GM23338 (cell line): ENCODE measurements at regions not wholly inside any gene's neighbourhood (a gene's known extent, or its start where the extent isn't known, plus 50 kb on each side); places are given as distances from the start of the nearest gene placed in this dataset.

Source experiments
- ATAC-seq: fragments of 200-7000 bp; cut with Tn5 transposase; 3 replicates; pipeline ENCODE4 v1.9.1; 2020
- DNase-seq: peaks from one replicate; pipeline ENCODE4 v3.0.0-alpha.2; 2015; ENCODE audit warnings: low spot score
- H2AFZ ChIP-seq: fragments of 200-600 bp; sonication (generic); 2 replicates; pipeline ENCODE4 v1.8.0; 2016; ENCODE audit warnings: antibody characterized with exemption, mild to moderate bottlenecking, moderate library complexity
- H3F3A ChIP-seq: fragments of 200-600 bp; sonication (generic); replicated peaks from 2 replicates; pipeline ENCODE4 v1.8.0; 2017; ENCODE audit warnings: antibody characterized with exemption, mixed run types, low read depth
- H3K27ac ChIP-seq: fragments of 200-600 bp; sonication (generic); 2 replicates; pipeline ENCODE4 v1.6.1; 2016; ENCODE audit warnings: low read depth
- H3K27me3 ChIP-seq: fragments of 200-600 bp; sonication (generic); 2 replicates; pipeline ENCODE4 v1.8.0; 2016; ENCODE audit warnings: mild to moderate bottlenecking, mixed run types, moderate library complexity; ENCODE audit not compliant: insufficient read depth
- H3K36me3 ChIP-seq: fragments of 200-600 bp; sonication (generic); 2 replicates; pipeline ENCODE4 v1.8.0; 2016; ENCODE audit warnings: mild to moderate bottlenecking; ENCODE audit not compliant: insufficient read depth
- H3K4me1 ChIP-seq: fragments of 200-600 bp; sonication (generic); 2 replicates; pipeline ENCODE4 v1.8.0; 2016; ENCODE audit warnings: mild to moderate bottlenecking, moderate library complexity; ENCODE audit not compliant: insufficient read depth
- H3K4me2 ChIP-seq: fragments of 200-600 bp; sonication (generic); 2 replicates; pipeline ENCODE4 v1.7.1; 2017; ENCODE audit warnings: mixed run types
- H3K4me3 ChIP-seq: fragments of 200-600 bp; sonication (generic); 2 replicates; pipeline ENCODE4 v1.6.1; 2016; ENCODE audit warnings: mixed run types
- H3K79me2 ChIP-seq: fragments of 200-600 bp; sonication (generic); replicated peaks from 2 replicates; pipeline ENCODE4 v1.8.0; 2017; ENCODE audit warnings: mild to moderate bottlenecking; ENCODE audit not compliant: insufficient read depth
- H3K9me2 ChIP-seq: fragments of 200-600 bp; sonication (generic); 2 replicates; pipeline ENCODE4 v1.8.0; 2017; ENCODE audit not compliant: insufficient read depth
- H4K20me1 ChIP-seq: fragments of 200-600 bp; sonication (generic); replicated peaks from 2 replicates; pipeline ENCODE4 v1.8.0; 2017; ENCODE audit warnings: mild to moderate bottlenecking; ENCODE audit not compliant: insufficient read depth
- H3K27ac Mint-ChIP-seq: 2 replicates; pipeline ENCODE4 v1.8.0; 2020; ENCODE audit warnings: inconsistent platforms, mild to moderate bottlenecking, moderate library complexity, mixed read lengths
- H3K27me3 Mint-ChIP-seq: 3 replicates; pipeline ENCODE4 v1.8.0; 2022; ENCODE audit warnings: low read depth, mild to moderate bottlenecking, moderate library complexity, mixed read lengths, inconsistent platforms; ENCODE audit not compliant: insufficient read depth, poor library complexity
- H3K36me3 Mint-ChIP-seq: 3 replicates; pipeline ENCODE4 v1.8.0; 2021; ENCODE audit warnings: low read depth, mild to moderate bottlenecking, inconsistent platforms, moderate library complexity, mixed read lengths
- H3K4me1 Mint-ChIP-seq: 3 replicates; pipeline ENCODE4 v1.8.0; 2020; ENCODE audit warnings: mild to moderate bottlenecking, inconsistent platforms, mixed read lengths
- H3K4me3 Mint-ChIP-seq: 3 replicates; pipeline ENCODE4 v1.8.0; 2021; ENCODE audit warnings: moderate library complexity, mild to moderate bottlenecking, inconsistent platforms, mixed read lengths
- H3K9me3 Mint-ChIP-seq: 3 replicates; pipeline ENCODE4 v1.8.0; 2020; ENCODE audit warnings: moderate library complexity, mild to moderate bottlenecking, inconsistent platforms, mixed read lengths
- CREB1 ChIP-seq: fragments of 250-450 bp; sonication (Bioruptor Pico); IDR thresholded peaks from 2 replicates; pipeline ENCODE4 v1.5.0; 2020; ENCODE audit warnings: low read depth, mild to moderate bottlenecking, moderate library complexity
- CTCF ChIP-seq, 2 experiments: fragments of 200-600 bp in 1 of 2; sonication (generic) in 1 of 2; conservative IDR thresholded peaks; 2 replicates each; pipeline versions ENCODE4 v1.5.1 to v1.6.1; 2016 to 2017; ENCODE audit warnings: antibody characterized with exemption in 2 of 2, low read depth in 2 of 2, mild to moderate bottlenecking in 2 of 2, moderate library complexity in 1 of 2
- ETS1 ChIP-seq: IDR thresholded peaks from 2 replicates; pipeline ENCODE4 v1.6.1; 2016; ENCODE audit warnings: antibody characterized with exemption
- EZH2 ChIP-seq: fragments of 200-600 bp; sonication (generic); IDR thresholded peaks from one replicate; pipeline ENCODE4 v1.8.0; 2017; ENCODE audit warnings: antibody characterized with exemption, mild to moderate bottlenecking, low read depth; ENCODE audit not compliant: unreplicated experiment
- EZH2phosphoT487 ChIP-seq: fragments of 200-600 bp; sonication (generic); IDR thresholded peaks from one replicate; pipeline ENCODE4 v1.8.1; 2018; ENCODE audit warnings: antibody characterized with exemption; ENCODE audit not compliant: unreplicated experiment
- JUNB ChIP-seq: IDR thresholded peaks from one replicate; pipeline ENCODE4 v1.6.1; 2016; ENCODE audit warnings: antibody characterized with exemption; ENCODE audit not compliant: unreplicated experiment
- NANOG ChIP-seq: IDR thresholded peaks from 2 replicates; pipeline ENCODE4 v1.6.1; 2016; ENCODE audit warnings: antibody characterized with exemption, borderline replicate concordance
- POLR2AphosphoS5 ChIP-seq: IDR thresholded peaks from 2 replicates; pipeline ENCODE4 v1.6.1; 2016; ENCODE audit warnings: antibody characterized with exemption, low read depth
- REST ChIP-seq: IDR thresholded peaks from one replicate; pipeline ENCODE4 v1.6.1; 2018; ENCODE audit warnings: antibody characterized with exemption; ENCODE audit not compliant: unreplicated experiment
- STAT1 ChIP-seq: IDR thresholded peaks from one replicate; pipeline ENCODE4 v1.6.1; 2016; ENCODE audit warnings: antibody characterized with exemption; ENCODE audit not compliant: unreplicated experiment
- TF ChIP-seq, protein P1 (sequence below): fragments of 250-450 bp; sonication (Bioruptor Pico); IDR thresholded peaks from 2 replicates; pipeline ENCODE4 v1.5.0; 2020; ENCODE audit warnings: mild to moderate bottlenecking, moderate library complexity

DNA sequence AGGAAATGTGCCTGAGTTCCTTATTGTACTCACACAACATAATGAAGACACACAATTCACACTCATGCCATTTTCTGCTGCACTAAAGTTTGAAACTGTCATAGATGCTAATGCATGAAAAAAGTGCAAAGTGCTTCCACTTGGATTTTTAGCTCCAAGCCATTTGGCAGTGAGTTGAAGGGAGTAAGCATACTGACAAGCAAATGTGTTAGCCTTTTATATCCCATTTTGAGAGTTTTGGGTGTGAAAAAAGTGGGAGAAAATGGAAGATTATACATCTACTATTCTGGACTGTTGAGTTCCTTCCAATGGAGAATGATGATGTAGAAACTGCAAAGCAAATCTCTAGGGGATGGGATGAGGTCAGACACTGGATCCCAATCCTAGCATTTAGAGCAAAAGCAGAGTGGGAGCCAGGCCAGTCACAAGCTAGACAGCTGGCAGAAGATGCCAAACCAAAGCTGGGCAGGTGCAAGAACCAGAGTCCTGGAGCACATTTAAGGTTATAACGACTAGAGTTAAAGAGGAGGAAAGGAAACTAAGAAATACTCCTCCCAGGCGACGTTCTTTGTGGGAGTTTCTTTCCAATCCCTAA, 216.8 kb downstream of the FBXO8 start (continued):
- TF ChIP-seq, protein P1, sequence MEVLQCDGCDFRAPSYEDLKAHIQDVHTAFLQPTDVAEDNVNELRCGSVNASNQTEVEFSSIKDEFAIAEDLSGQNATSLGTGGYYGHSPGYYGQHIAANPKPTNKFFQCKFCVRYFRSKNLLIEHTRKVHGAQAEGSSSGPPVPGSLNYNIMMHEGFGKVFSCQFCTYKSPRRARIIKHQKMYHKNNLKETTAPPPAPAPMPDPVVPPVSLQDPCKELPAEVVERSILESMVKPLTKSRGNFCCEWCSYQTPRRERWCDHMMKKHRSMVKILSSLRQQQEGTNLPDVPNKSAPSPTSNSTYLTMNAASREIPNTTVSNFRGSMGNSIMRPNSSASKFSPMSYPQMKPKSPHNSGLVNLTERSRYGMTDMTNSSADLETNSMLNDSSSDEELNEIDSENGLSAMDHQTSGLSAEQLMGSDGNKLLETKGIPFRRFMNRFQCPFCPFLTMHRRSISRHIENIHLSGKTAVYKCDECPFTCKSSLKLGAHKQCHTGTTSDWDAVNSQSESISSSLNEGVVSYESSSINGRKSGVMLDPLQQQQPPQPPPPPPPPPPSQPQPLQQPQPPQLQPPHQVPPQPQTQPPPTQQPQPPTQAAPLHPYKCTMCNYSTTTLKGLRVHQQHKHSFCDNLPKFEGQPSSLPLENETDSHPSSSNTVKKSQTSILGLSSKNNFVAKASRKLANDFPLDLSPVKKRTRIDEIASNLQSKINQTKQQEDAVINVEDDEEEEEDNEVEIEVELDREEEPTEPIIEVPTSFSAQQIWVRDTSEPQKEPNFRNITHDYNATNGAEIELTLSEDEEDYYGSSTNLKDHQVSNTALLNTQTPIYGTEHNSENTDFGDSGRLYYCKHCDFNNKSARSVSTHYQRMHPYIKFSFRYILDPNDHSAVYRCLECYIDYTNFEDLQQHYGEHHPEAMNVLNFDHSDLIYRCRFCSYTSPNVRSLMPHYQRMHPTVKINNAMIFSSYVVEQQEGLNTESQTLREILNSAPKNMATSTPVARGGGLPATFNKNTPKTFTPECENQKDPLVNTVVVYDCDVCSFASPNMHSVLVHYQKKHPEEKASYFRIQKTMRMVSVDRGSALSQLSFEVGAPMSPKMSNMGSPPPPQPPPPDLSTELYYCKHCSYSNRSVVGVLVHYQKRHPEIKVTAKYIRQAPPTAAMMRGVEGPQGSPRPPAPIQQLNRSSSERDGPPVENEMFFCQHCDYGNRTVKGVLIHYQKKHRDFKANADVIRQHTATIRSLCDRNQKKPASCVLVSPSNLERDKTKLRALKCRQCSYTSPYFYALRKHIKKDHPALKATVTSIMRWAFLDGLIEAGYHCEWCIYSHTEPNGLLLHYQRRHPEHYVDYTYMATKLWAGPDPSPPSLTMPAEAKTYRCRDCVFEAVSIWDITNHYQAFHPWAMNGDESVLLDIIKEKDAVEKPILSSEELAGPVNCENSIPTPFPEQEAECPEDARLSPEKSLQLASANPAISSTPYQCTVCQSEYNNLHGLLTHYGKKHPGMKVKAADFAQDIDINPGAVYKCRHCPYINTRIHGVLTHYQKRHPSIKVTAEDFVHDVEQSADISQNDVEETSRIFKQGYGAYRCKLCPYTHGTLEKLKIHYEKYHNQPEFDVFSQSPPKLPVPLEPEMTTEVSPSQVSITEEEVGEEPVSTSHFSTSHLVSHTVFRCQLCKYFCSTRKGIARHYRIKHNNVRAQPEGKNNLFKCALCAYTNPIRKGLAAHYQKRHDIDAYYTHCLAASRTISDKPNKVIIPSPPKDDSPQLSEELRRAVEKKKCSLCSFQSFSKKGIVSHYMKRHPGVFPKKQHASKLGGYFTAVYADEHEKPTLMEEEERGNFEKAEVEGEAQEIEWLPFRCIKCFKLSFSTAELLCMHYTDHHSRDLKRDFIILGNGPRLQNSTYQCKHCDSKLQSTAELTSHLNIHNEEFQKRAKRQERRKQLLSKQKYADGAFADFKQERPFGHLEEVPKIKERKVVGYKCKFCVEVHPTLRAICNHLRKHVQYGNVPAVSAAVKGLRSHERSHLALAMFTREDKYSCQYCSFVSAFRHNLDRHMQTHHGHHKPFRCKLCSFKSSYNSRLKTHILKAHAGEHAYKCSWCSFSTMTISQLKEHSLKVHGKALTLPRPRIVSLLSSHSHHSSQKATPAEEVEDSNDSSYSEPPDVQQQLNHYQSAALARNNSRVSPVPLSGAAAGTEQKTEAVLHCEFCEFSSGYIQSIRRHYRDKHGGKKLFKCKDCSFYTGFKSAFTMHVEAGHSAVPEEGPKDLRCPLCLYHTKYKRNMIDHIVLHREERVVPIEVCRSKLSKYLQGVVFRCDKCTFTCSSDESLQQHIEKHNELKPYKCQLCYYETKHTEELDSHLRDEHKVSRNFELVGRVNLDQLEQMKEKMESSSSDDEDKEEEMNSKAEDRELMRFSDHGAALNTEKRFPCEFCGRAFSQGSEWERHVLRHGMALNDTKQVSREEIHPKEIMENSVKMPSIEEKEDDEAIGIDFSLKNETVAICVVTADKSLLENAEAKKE (CRISPR knock-in tag): no peak
- TF ChIP-seq EZH2 (no peak), CREB1 (CRISPR knock-in tag) (no peak), STAT1 (no peak), POLR2AphosphoS5 (no peak), JUNB (no peak), EZH2phosphoT487 (no peak)

- Mint-ChIP-seq H3K36me3 (no peaks in the 10 kb centered on the region), H3K4me3 (no peak overlapping the region), H3K27me3 (peaks cover 3% of the 10 kb centered on the region), H3K27ac (no peak overlapping the region), H3K9me3 (peaks cover 3% of the 10 kb centered on the region; the same call in 2 of the 3 replicates), H3K4me1 (no peaks in the 10 kb centered on the region)
- H3K79me2 ChIP-seq: no peaks in the 10 kb centered on the region
- no peak overlapping the region for H2AFZ ChIP-seq
- H3K4me1 ChIP-seq: no peaks in the 10 kb centered on the region
- H3K9me2 ChIP-seq: peaks cover 4% of the 10 kb centered on the region; the same call in 1 of the 2 replicates
- H3K27me3 ChIP-seq: no peaks in the 10 kb centered on the region
- no peak overlapping the region for H3K4me3 ChIP-seq
- H4K20me1 ChIP-seq: no peaks in the 10 kb centered on the region
- H3K4me2 ChIP-seq: no peak overlapping the region
- TF ChIP-seq CREB1 (CRISPR knock-in tag): no peak
- TF ChIP-seq ETS1: no peak
- no peak for TF ChIP-seq EZH2phosphoT487
- no peak for TF ChIP-seq CTCF (conservative IDR thresholded peaks at IDR 0.05; ENCODE audit: low read depth in 2 of 2)
- no peak for TF ChIP-seq NANOG
- no peak for TF ChIP-seq REST
- H3K36me3 ChIP-seq: no peaks in the 10 kb centered on the region
- no peaks in the 10 kb centered on the region for H3F3A ChIP-seq
- no peak for DNase-seq
- H3K27ac ChIP-seq: no peak overlapping the region
- no peak for ATAC-seq
Measured at GRCh38 chr4:174062831-174063230, 220.6 kb downstream of the FBXO8 start.
